ENCODE measurements at regions not wholly inside any gene's neighbourhood (a gene's known extent, or its start where the extent isn't known, plus 50 kb on each side); places are given as distances from the start of the nearest gene placed in this dataset.

- no peak for TF ChIP-seq CTCF (IDR thresholded peaks at IDR 0.05)
- no peak for DNase-seq (ENCODE audit: low spot score)
- Histone ChIP-seq H3K4me3 (no peak overlapping the region), H3K27ac (no peak overlapping the region)
These were observed 262.8 kb downstream of the SNCA start for GRCh38 chr4:89574176-89574575.

- DNase-seq (ENCODE audit: low spot score), result no peak
- Histone ChIP-seq H3K27ac (no peak overlapping the region), H3K4me3 (no peak overlapping the region)
- TF ChIP-seq CTCF (IDR thresholded peaks at IDR 0.05), result no peak
These were observed 263.3 kb downstream of the SNCA start for GRCh38 chr4:89573656-89574055.

- no peak overlapping the region for H3K4me3 ChIP-seq
- DNase-seq (ENCODE audit: low spot score), result no peak
- no peak overlapping the region for H3K27ac ChIP-seq
- no peak for TF ChIP-seq CTCF (IDR thresholded peaks at IDR 0.05)
These were observed 264.6 kb downstream of the SNCA start for GRCh38 chr4:89572224-89572858.

GRCh38 chr4:89570931-89571330 lies 263.3 kb upstream of the GPRIN3 start:
- no peak for DNase-seq (ENCODE audit: low spot score)
- H3K27ac ChIP-seq, result no peak overlapping the region
- no peak overlapping the region for H3K4me3 ChIP-seq
- TF ChIP-seq CTCF (IDR thresholded peaks at IDR 0.05), result no peak

GRCh38 chr4:89567936-89568335 lies 260.3 kb upstream of the GPRIN3 start:
- Histone ChIP-seq H3K27ac (no peak overlapping the region), H3K4me3 (no peak overlapping the region)
- DNase-seq (ENCODE audit: low spot score), result no peak
- TF ChIP-seq CTCF (IDR thresholded peaks at IDR 0.05), result no peak

GRCh38 chr4:89563431-89563830 lies 255.8 kb upstream of the GPRIN3 start:
- TF ChIP-seq CTCF (IDR thresholded peaks at IDR 0.05), result no peak
- no peak overlapping the region for H3K4me3 ChIP-seq
- no peak for DNase-seq (ENCODE audit: low spot score)
- H3K27ac ChIP-seq, result no peak overlapping the region

- no peak for TF ChIP-seq CTCF (IDR thresholded peaks at IDR 0.05)
- Histone ChIP-seq H3K27ac (no peak overlapping the region), H3K4me3 (no peak overlapping the region)
- no peak for DNase-seq (ENCODE audit: low spot score)
These were observed 255.1 kb upstream of the GPRIN3 start for GRCh38 chr4:89562746-89563145.
